SU-DHL-6 (cell line): ENCODE measurements at regions not wholly inside any gene's neighbourhood (a gene's known extent, or its start where the extent isn't known, plus 50 kb on each side); places are given as distances from the start of the nearest gene placed in this dataset.

Source experiments
- CTCF ChIP-seq: fragments of 200-600 bp; sonication (generic); IDR thresholded peaks from one replicate; pipeline ENCODE4 v1.5.1; 2017; ENCODE audit warnings: antibody characterized with exemption, mild to moderate bottlenecking, low read length, moderate library complexity; ENCODE audit not compliant: insufficient read depth, poor library complexity, severe bottlenecking
- EZH2phosphoT487 ChIP-seq: fragments of 200-600 bp; sonication (generic), shearing (Covaris generic); conservative IDR thresholded peaks from 2 replicates; pipeline ENCODE4 v1.6.1; 2018; ENCODE audit warnings: mild to moderate bottlenecking, antibody characterized with exemption, low read length, moderate library complexity, mixed read lengths

DNA sequence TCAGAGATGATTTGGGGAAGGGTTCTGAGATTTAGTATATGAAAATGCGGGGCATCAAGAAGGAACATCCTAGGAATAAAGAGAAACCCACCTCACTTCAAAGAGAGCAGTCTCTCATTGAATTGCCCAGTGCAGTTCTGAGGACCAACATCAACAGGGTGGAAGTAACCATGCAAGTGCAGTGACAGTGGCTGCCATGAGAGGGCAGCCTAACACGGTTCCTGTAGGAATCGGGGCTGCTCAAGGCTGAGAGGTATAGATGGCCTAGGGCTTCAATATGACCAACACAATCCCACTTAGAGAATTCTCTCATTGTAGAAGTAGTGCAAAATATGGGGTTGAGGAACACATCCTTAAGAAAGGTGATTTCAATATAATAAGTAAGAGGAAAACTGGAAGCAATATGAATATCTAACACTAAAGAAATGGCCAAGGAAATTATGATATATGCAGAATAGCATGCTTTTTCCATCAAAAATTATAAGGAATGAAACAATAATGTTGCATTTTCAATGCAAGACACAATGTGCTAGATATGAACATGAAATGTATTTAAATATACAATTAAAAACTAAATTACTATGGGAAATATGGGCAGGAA lies 51.1 kb upstream of the ARRDC4 start:
- TF ChIP-seq CTCF (peak; percentile 76), EZH2phosphoT487 (no peak)
